Heart right ventricle (tissue), 16 donors: ENCODE measurements at regions not wholly inside any gene's neighbourhood (a gene's known extent, or its start where the extent isn't known, plus 50 kb on each side); places are given as distances from the start of the nearest gene placed in this dataset.

ENCODE experiments used
- ATAC-seq, 8 donors: fragments of 200-7000 bp; cut with Tn5 transposase; one replicate each; pipeline ENCODE4 v1.9.1; 2020; ENCODE audit warnings: mild to moderate bottlenecking in 8 of 8, moderate library complexity in 8 of 8, moderate number of reproducible peaks in 1 of 8
- DNase-seq, 2 donors: peaks; one replicate each; pipeline ENCODE4 v3.0.0-alpha.2; 2020
- H3K27ac ChIP-seq, 10 donors: fragments of 200-600 bp; sonication (generic) in 2 of 10; one replicate each; pipeline versions ENCODE4 v1.5.0 to v1.8.0; 2020 to 2022; ENCODE audit warnings: mild to moderate bottlenecking in 3 of 10
- H3K27me3 ChIP-seq, 7 donors: fragments of 200-600 bp; one replicate each; pipeline ENCODE4 v1.8.0; 2021 to 2022; ENCODE audit warnings: mild to moderate bottlenecking in 2 of 7
- H3K36me3 ChIP-seq, 9 donors: fragments of 200-600 bp; sonication (generic) in 1 of 9; one replicate each; pipeline versions ENCODE4 v1.5.0 to v1.8.0; 2020 to 2022; ENCODE audit warnings: mild to moderate bottlenecking in 2 of 9
- H3K4me1 ChIP-seq, 9 donors: fragments of 200-600 bp; sonication (generic) in 1 of 9; one replicate each; pipeline versions ENCODE4 v1.5.0 to v1.8.0; 2020 to 2022; ENCODE audit warnings: mild to moderate bottlenecking in 4 of 9
- H3K4me3 ChIP-seq, 10 donors: fragments of 200-600 bp; sonication (generic) in 2 of 10; one replicate each; pipeline versions ENCODE4 v1.5.0 to v1.8.0; 2020 to 2022; ENCODE audit warnings: mild to moderate bottlenecking in 7 of 10, moderate library complexity in 2 of 10
- H3K9me3 ChIP-seq, 11 donors: fragments of 200-600 bp in 10 of 11; sonication (generic) in 2 of 11; one replicate each; pipeline versions ENCODE4 v1.5.0 to v1.8.0; 2013 to 2022; ENCODE audit warnings: mild to moderate bottlenecking in 2 of 11, control low read depth in 1 of 11, moderate library complexity in 1 of 11
- CTCF ChIP-seq, 9 donors: fragments of 200-600 bp; sonication (generic) in 2 of 9; IDR thresholded peaks; one replicate each; pipeline versions ENCODE4 v1.5.0 to v1.8.0; 2021 to 2022; ENCODE audit warnings: antibody characterized with exemption in 9 of 9, mild to moderate bottlenecking in 5 of 9, moderate library complexity in 1 of 9
- WGBS, 2 donors: extraction: QIAGEN DNeasy Blood & Tissue Kit; methylation state at CpG; one replicate each; pipeline ENCODE4 v1.1.7; 2013; ENCODE audit warnings: inconsistent platforms in 1 of 2; 5-methylcytosine and 5-hydroxymethylcytosine counted together
- intact Hi-C, 10 donors: fragments of 100-400 bp; cut with DNase I; formaldehyde crosslinking; loops; one replicate each; pipeline versions ENCODE4 v1.11.1 to v1.14.2; 2022
- donor health status: Arrhythmogenic right ventricular cardiomyopathy.
- donor health status: ischemic (EF 13 %, LVEDD 7.1; RV severe dilation, severe dysfunction).
- donor health status: healthy with polysubstance abuse.
- donor health status: DM: no; HTN: yes; CAD: no.
- donor health status: DM: no; HTN: no; CAD: no.
- donor health status: ischemic (EF 25% LVEDD 6.9; RV normal size, moderate dysfunction).
- donor health status: ischemic (EF 25% LVEDD 5.7; RV mildly dilated, moderate dysfunction).
- donor health status: healthy.
- donor health status: DM: yes; HTN: yes; CAD: no.
- donor health status: Ischemic cardiomyopathy.
- donor health status: ischemic (EF 35%, LVEDD 5.7; RV mildly dilated, moderate dysfunction).
- donor health status: nonischemic (EF 11% LVEDD 7.7; RV severe dilation, severe dysfunction).
- donor health status: DM: yes; HTN: yes; CAD: no.
- donor health status: PGD.
- donor health status: ischemic (EF 29% LVEDD 5.4; RV normal size, mild dysfunction).
- donor health status: nonischemic (EF 23%, LVEDD 6.1; RV moderate dilation, normal function).

- H3K27me3 ChIP-seq = peaks cover 0 to 5% (median 0%) of the 10 kb centered on the region in 7 donors
- DNase-seq (no peak), ATAC-seq (no peak)
- no peak for TF ChIP-seq CTCF (IDR thresholded peaks at IDR 0.05)
- H3K4me3 ChIP-seq = no peak overlapping the region
- no peak overlapping the region for H3K27ac ChIP-seq
- intact Hi-C loops = no loop called here
- 73 to 75% methylated on average over 2 of the region's 2 CpGs for WGBS, 2 donors
- no peaks in the 10 kb centered on the region for H3K4me1 ChIP-seq
- H3K36me3 ChIP-seq = no peaks in the 10 kb centered on the region
- no peaks in the 10 kb centered on the region for H3K9me3 ChIP-seq
Measured at GRCh38 chr14:97329701-97330100, 532.5 kb downstream of the VRK1 start.

GRCh38 chr14:97331058-97331457 is 533.9 kb downstream of the VRK1 start:
- H3K36me3 ChIP-seq = no peaks in the 10 kb centered on the region
- 72 to 82% methylated on average over 3 of the region's 3 CpGs for WGBS, 2 donors
- H3K4me1 ChIP-seq = no peaks in the 10 kb centered on the region
- no peak for DNase-seq
- ATAC-seq = no peak
- H3K9me3 ChIP-seq = no peaks in the 10 kb centered on the region
- intact Hi-C loops = no loop called here
- H3K27me3 ChIP-seq = peaks cover 0 to 5% (median 0%) of the 10 kb centered on the region in 7 donors
- H3K27ac ChIP-seq = no peak overlapping the region
- H3K4me3 ChIP-seq = no peak overlapping the region
- TF ChIP-seq CTCF (IDR thresholded peaks at IDR 0.05) = no peak

- no peak overlapping the region for H3K27ac ChIP-seq
- intact Hi-C loops = no loop called here
- H3K27me3 ChIP-seq = peaks cover 0 to 5% (median 0%) of the 10 kb centered on the region in 7 donors
- no peak for DNase-seq
- no peaks in the 10 kb centered on the region for H3K9me3 ChIP-seq
- H3K4me1 ChIP-seq = no peaks in the 10 kb centered on the region
- H3K4me3 ChIP-seq = no peak overlapping the region
- 63 to 67% methylated on average over 3 of the region's 3 CpGs for WGBS, 2 donors
- H3K36me3 ChIP-seq = no peaks in the 10 kb centered on the region
- ATAC-seq = no peak
- no peak for TF ChIP-seq CTCF (IDR thresholded peaks at IDR 0.05)
Measured at GRCh38 chr14:97331526-97331925, 534.3 kb downstream of the VRK1 start.

- no peak overlapping the region for H3K4me3 ChIP-seq
- H3K4me1 ChIP-seq = no peaks in the 10 kb centered on the region
- WGBS, 2 donors = 84 to 96% methylated on average over 1 of the region's 1 CpG
- H3K27me3 ChIP-seq = peaks cover 0 to 9% (median 0%) of the 10 kb centered on the region in 7 donors
- DNase-seq (no peak), ATAC-seq (no peak)
- H3K9me3 ChIP-seq = peaks cover 0 to 7% (median 0%) of the 10 kb centered on the region in 11 donors
- intact Hi-C loops = no loop called here
- H3K36me3 ChIP-seq = no peaks in the 10 kb centered on the region
- TF ChIP-seq CTCF (IDR thresholded peaks at IDR 0.05) = no peak
- no peak overlapping the region for H3K27ac ChIP-seq
Measured at GRCh38 chr14:97336179-97336578, 539.0 kb downstream of the VRK1 start.
